Osteoblast (primary cell): ENCODE measurements at regions not wholly inside any gene's neighbourhood (a gene's known extent, or its start where the extent isn't known, plus 50 kb on each side); places are given as distances from the start of the nearest gene placed in this dataset.

Experiments
- DNase-seq: peaks from one replicate; pipeline ENCODE4 v3.0.0; 2011; ENCODE audit warnings: low spot score, mixed read lengths; ENCODE audit not compliant: insufficient read length; ENCODE audit errors: missing footprints
- H2AFZ ChIP-seq: 2 replicates; pipeline ENCODE4 v1.6.0; 2011; ENCODE audit warnings: mild to moderate bottlenecking, low read length
- H3K27ac ChIP-seq: 2 replicates; pipeline ENCODE4 v1.5.1; 2011; ENCODE audit warnings: mild to moderate bottlenecking, low read depth, low read length, moderate library complexity
- H3K27me3 ChIP-seq: 2 replicates; pipeline ENCODE4 v1.6.0; 2012; ENCODE audit warnings: mild to moderate bottlenecking, control low read depth, inconsistent platforms, low read length, moderate library complexity; ENCODE audit not compliant: insufficient read depth
- H3K36me3 ChIP-seq: 2 replicates; pipeline ENCODE4 v1.5.1; 2011; ENCODE audit warnings: mild to moderate bottlenecking, low read length, control low read depth, moderate library complexity; ENCODE audit not compliant: insufficient read depth
- H3K4me1 ChIP-seq: 2 replicates; pipeline ENCODE4 v1.5.1; 2011; ENCODE audit warnings: mild to moderate bottlenecking, low read length, control low read depth, moderate library complexity; ENCODE audit not compliant: insufficient read depth
- H3K4me2 ChIP-seq: 2 replicates; pipeline ENCODE4 v1.6.0; 2011; ENCODE audit warnings: mild to moderate bottlenecking, low read length; ENCODE audit not compliant: insufficient read depth
- H3K4me3 ChIP-seq: fragments of 200-600 bp; sonication (generic); 3 replicates; pipeline ENCODE4 v1.5.1; 2012; ENCODE audit warnings: mild to moderate bottlenecking, low read length, inconsistent platforms; ENCODE audit not compliant: insufficient read depth
- H3K79me2 ChIP-seq: 2 replicates; pipeline ENCODE4 v1.6.0; 2012; ENCODE audit warnings: mild to moderate bottlenecking, low read length, control low read depth, inconsistent platforms; ENCODE audit not compliant: insufficient read depth
- H3K9me3 ChIP-seq: 2 replicates; pipeline ENCODE4 v1.5.1; 2011; ENCODE audit warnings: low read depth, low read length, control low read depth
- H4K20me1 ChIP-seq: 2 replicates; pipeline ENCODE4 v1.6.0; 2012; ENCODE audit warnings: mild to moderate bottlenecking, low read length, control low read depth; ENCODE audit not compliant: insufficient read depth
- TF ChIP-seq, protein P1 (sequence below): IDR thresholded peaks from 2 replicates; pipeline ENCODE4 v1.5.1; 2011; ENCODE audit warnings: mild to moderate bottlenecking, low read depth, low read length, moderate library complexity; ENCODE audit errors: extremely low read depth

DNA sequence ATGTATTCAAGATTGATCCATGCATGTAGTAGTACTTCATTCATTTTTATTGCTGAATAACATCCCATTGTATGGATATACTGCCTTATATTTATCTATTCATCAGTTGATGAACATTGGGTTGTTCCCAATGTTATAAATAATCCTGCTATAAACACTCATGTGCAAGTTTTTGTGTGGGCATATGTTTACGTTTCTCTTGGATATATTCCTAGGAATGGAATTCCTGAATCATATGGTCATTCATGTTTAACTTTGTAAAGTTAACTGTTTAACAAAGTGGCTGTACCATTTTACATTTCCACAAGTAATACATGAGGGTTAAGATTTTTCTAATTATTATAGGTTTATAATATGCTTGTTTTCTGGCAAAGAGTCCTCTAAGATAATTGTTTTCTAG, 1568.2 kb upstream of the SEL1L start:
- Histone ChIP-seq H3K9me3 (no peaks in the 10 kb centered on the region), H3K27me3 (no peaks in the 10 kb centered on the region), H4K20me1 (no peaks in the 10 kb centered on the region), H3K79me2 (no peaks in the 10 kb centered on the region), H3K4me2 (no peak overlapping the region), H3K27ac (no peak overlapping the region), H2AFZ (no peak overlapping the region), H3K36me3 (no peaks in the 10 kb centered on the region), H3K4me1 (no peaks in the 10 kb centered on the region), H3K4me3 (no peak overlapping the region)
- TF ChIP-seq, protein P1, sequence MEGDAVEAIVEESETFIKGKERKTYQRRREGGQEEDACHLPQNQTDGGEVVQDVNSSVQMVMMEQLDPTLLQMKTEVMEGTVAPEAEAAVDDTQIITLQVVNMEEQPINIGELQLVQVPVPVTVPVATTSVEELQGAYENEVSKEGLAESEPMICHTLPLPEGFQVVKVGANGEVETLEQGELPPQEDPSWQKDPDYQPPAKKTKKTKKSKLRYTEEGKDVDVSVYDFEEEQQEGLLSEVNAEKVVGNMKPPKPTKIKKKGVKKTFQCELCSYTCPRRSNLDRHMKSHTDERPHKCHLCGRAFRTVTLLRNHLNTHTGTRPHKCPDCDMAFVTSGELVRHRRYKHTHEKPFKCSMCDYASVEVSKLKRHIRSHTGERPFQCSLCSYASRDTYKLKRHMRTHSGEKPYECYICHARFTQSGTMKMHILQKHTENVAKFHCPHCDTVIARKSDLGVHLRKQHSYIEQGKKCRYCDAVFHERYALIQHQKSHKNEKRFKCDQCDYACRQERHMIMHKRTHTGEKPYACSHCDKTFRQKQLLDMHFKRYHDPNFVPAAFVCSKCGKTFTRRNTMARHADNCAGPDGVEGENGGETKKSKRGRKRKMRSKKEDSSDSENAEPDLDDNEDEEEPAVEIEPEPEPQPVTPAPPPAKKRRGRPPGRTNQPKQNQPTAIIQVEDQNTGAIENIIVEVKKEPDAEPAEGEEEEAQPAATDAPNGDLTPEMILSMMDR = no peak
- DNase-seq = no peak

DNA sequence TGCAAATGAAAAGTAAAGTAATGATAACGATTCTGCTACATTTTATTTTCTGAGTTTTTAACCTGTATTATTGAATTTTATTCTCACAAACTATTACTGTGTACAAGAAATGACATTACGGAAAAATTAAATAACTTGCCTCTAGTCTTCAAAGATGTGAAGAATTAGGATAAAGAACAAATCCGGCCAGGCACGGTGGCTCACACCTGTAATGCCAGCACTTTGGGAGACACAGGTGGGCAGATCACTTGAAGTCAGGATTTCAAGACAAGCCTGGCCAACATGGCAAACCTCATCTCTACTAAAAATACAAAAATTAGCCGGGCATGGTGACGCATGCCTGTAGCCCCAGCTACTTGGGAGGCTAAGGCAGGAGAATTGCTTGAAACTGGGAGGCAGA, 1584.4 kb upstream of the SEL1L start:
- no peaks in the 10 kb centered on the region for H3K27me3 ChIP-seq
- no peaks in the 10 kb centered on the region for H3K36me3 ChIP-seq
- no peak overlapping the region for H3K4me2 ChIP-seq
- no peaks in the 10 kb centered on the region for H3K4me1 ChIP-seq
- no peak for DNase-seq
- H4K20me1 ChIP-seq = no peaks in the 10 kb centered on the region
- H2AFZ ChIP-seq = no peak overlapping the region
- no peaks in the 10 kb centered on the region for H3K9me3 ChIP-seq
- H3K27ac ChIP-seq = no peak overlapping the region
- no peak overlapping the region for H3K4me3 ChIP-seq
- no peaks in the 10 kb centered on the region for H3K79me2 ChIP-seq
- TF ChIP-seq, protein P1 = no peak

GRCh38 chr14:83120187-83120586, 1586.5 kb upstream of the SEL1L start:
- Histone ChIP-seq H3K4me2 (no peak overlapping the region), H3K4me1 (no peaks in the 10 kb centered on the region), H4K20me1 (no peaks in the 10 kb centered on the region), H3K36me3 (no peaks in the 10 kb centered on the region), H3K4me3 (no peak overlapping the region), H3K79me2 (no peaks in the 10 kb centered on the region), H3K27me3 (no peaks in the 10 kb centered on the region), H3K27ac (no peak overlapping the region), H2AFZ (no peak overlapping the region), H3K9me3 (no peaks in the 10 kb centered on the region)
- no peak for DNase-seq
- TF ChIP-seq, protein P1 = no peak

DNA sequence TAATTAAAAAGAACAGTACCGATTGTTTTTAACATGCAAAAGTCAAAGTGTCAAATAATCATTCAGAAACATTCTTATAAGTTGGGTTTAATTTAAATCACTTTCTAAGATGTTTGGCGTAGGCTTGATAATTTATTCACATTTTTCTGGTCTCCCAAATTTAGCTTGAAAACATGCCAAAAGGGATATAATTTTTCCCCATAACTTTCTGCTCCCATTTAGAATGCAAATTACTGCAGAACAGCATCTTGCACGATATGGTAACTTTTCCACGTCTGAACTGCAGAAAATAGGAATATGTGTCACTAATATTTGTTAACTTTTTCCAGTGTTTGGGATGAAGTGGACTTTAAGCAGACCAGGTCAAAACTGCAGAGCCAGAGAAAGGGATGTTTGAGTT, 1592.4 kb upstream of the SEL1L start:
- no peak overlapping the region for H3K4me3 ChIP-seq
- no peaks in the 10 kb centered on the region for H3K27me3 ChIP-seq
- H3K9me3 ChIP-seq = peaks cover 4% of the 10 kb centered on the region
- H3K36me3 ChIP-seq = no peaks in the 10 kb centered on the region
- no peaks in the 10 kb centered on the region for H3K4me1 ChIP-seq
- no peak overlapping the region for H2AFZ ChIP-seq
- H3K79me2 ChIP-seq = no peaks in the 10 kb centered on the region
- DNase-seq = no peak
- no peaks in the 10 kb centered on the region for H4K20me1 ChIP-seq
- H3K27ac ChIP-seq = no peak overlapping the region
- no peak overlapping the region for H3K4me2 ChIP-seq
- TF ChIP-seq, protein P1 = no peak
